ENCODE measurements at regions not wholly inside any gene's neighbourhood (a gene's known extent, or its start where the extent isn't known, plus 50 kb on each side); places are given as distances from the start of the nearest gene placed in this dataset.

GRCh38 chr22:22742641-22743040 is 98.2 kb downstream of the GGTLC2 start:
- TF ChIP-seq CTCF (IDR thresholded peaks at IDR 0.05; ENCODE audit: low read depth, low read length) (no peak), POLR2A (IDR thresholded peaks at IDR 0.05; ENCODE audit: extremely low read depth, insufficient read length) (no peak), MYC (IDR thresholded peaks at IDR 0.05; ENCODE audit: low read depth, low read length) (no peak)
